Caco-2 (cell line): ENCODE measurements at regions not wholly inside any gene's neighbourhood (a gene's known extent, or its start where the extent isn't known, plus 50 kb on each side); places are given as distances from the start of the nearest gene placed in this dataset.

Experiments
- BruUV-seq: library from RNA; stranded (reverse); fragments of 400-500 nt; replicated peaks from 2 replicates; lab custom pipeline; 2021; lab: Mats Ljungman, UMichigan
- CTCF ChIA-PET: fragments of 300-600 bp; sonication (Branson Sonifier 250); formaldehyde crosslinking; loops from one replicate; lab custom pipeline; 2022; ENCODE audit warnings: antibody characterized with exemption; lab: Charles Lee
- POLR2A ChIA-PET: fragments of 300-600 bp; sonication (Branson Sonifier 250); formaldehyde crosslinking; loops from one replicate; lab custom pipeline; 2022; ENCODE audit warnings: antibody characterized with exemption; lab: Charles Lee
- DNase-seq, 2 experiments: peaks; one replicate each; pipeline versions ENCODE4 v3.0.0 to v3.0.0-alpha.2; 2020 to 2022
- H3K27me3 ChIP-seq: replicated peaks from 2 replicates; pipeline ENCODE4 v1.6.0; 2011; ENCODE audit warnings: low read length; ENCODE audit not compliant: control insufficient read depth, insufficient read depth
- H3K36me3 ChIP-seq: 2 replicates; pipeline ENCODE4 v1.5.1; 2011; ENCODE audit warnings: low read length; ENCODE audit not compliant: control insufficient read depth, insufficient read depth
- H3K4me1 ChIP-seq: fragments of 250-450 bp; sonication (Bioruptor Pico); 2 replicates; pipeline ENCODE4 v1.5.1; 2020; ENCODE audit warnings: mild to moderate bottlenecking
- H3K4me3 ChIP-seq: 2 replicates; pipeline ENCODE4 v1.5.1; 2011; ENCODE audit warnings: low read depth, mild to moderate bottlenecking, control low read depth, low read length
- H3K9me3 ChIP-seq: fragments of 250-450 bp; sonication (Bioruptor Pico); 2 replicates; pipeline ENCODE4 v1.5.1; 2020; ENCODE audit warnings: mild to moderate bottlenecking, moderate library complexity
- H3K27ac Mint-ChIP-seq: one replicate; pipeline ENCODE4 v1.8.0; 2022; ENCODE audit warnings: mixed read lengths; ENCODE audit not compliant: unreplicated experiment
- H3K27me3 Mint-ChIP-seq: one replicate; pipeline ENCODE4 v1.8.0; 2022; ENCODE audit warnings: mixed read lengths; ENCODE audit not compliant: insufficient read depth, unreplicated experiment
- H3K36me3 Mint-ChIP-seq: one replicate; pipeline ENCODE4 v1.8.0; 2022; ENCODE audit warnings: mild to moderate bottlenecking, mixed read lengths; ENCODE audit not compliant: insufficient read depth, unreplicated experiment
- H3K4me1 Mint-ChIP-seq: one replicate; pipeline ENCODE4 v1.8.0; 2022; ENCODE audit warnings: low read depth, mixed read lengths; ENCODE audit not compliant: unreplicated experiment
- H3K4me3 Mint-ChIP-seq: one replicate; pipeline ENCODE4 v1.8.0; 2022; ENCODE audit warnings: mild to moderate bottlenecking, moderate library complexity, mixed read lengths; ENCODE audit not compliant: unreplicated experiment
- H3K9me3 Mint-ChIP-seq: one replicate; pipeline ENCODE4 v1.8.0; 2022; ENCODE audit warnings: mixed read lengths; ENCODE audit not compliant: unreplicated experiment
- intact Hi-C: fragments of 100-400 bp; cut with micrococcal nuclease; formaldehyde crosslinking; loops from one replicate; pipeline ENCODE4 v1.10.0; 2022; ENCODE audit not compliant: unreplicated experiment
- TF ChIP-seq, protein P1 (sequence below), 2 experiments: fragments of 200-600 bp in 1 of 2; IDR thresholded peaks; 1 replicate in 1 of 2; 2 replicates in 1 of 2; pipeline versions ENCODE4 v1.5.1 to v1.8.0; 2011 to 2022; ENCODE audit warnings: antibody characterized with exemption in 1 of 2, control low read depth in 1 of 2, inconsistent platforms in 1 of 2, low read depth in 1 of 2, low read length in 1 of 2, mild to moderate bottlenecking in 1 of 2, moderate library complexity in 1 of 2; ENCODE audit not compliant: insufficient read depth in 1 of 2, severe bottlenecking in 1 of 2, unreplicated experiment in 1 of 2

DNA sequence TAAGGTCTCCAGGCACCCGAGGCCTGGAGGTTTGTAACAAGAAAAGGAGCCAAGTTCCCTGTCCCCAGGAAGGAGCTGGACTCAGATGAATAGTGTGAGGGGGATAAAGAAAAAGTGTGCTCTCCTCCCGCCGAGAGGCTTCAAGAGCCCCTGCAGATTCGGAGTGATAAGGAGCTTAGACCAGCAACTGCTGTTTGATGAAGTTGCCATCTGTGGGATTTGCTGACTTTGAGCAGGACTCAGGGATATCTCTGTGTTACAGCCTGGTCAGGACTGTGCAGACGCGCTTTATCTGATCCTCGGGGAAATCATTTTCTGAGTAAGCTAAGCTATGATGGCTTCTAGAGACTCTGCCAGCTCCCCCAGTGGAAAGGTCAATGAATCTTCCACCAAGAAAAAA, 1017.0 kb downstream of the TBC1D22A start:
- no peak overlapping the region for H3K27ac Mint-ChIP-seq
- H3K9me3 ChIP-seq = no peaks in the 10 kb centered on the region
- H3K27me3 Mint-ChIP-seq = no peaks in the 10 kb centered on the region
- intact Hi-C loops = no loop called here
- no peak overlapping the region for H3K4me3 Mint-ChIP-seq
- H3K4me3 ChIP-seq = no peak overlapping the region
- BruUV-seq = no TSS peak
- no peaks in the 10 kb centered on the region for H3K4me1 Mint-ChIP-seq
- no peak for DNase-seq
- ChIA-PET CTCF (no interaction called here), POLR2A (no interaction called here)
- H3K36me3 ChIP-seq = no peaks in the 10 kb centered on the region; the same call in 1 of the 2 replicates
- no peaks in the 10 kb centered on the region for H3K4me1 ChIP-seq
- H3K27me3 ChIP-seq = no peaks in the 10 kb centered on the region
- TF ChIP-seq, protein P1, sequence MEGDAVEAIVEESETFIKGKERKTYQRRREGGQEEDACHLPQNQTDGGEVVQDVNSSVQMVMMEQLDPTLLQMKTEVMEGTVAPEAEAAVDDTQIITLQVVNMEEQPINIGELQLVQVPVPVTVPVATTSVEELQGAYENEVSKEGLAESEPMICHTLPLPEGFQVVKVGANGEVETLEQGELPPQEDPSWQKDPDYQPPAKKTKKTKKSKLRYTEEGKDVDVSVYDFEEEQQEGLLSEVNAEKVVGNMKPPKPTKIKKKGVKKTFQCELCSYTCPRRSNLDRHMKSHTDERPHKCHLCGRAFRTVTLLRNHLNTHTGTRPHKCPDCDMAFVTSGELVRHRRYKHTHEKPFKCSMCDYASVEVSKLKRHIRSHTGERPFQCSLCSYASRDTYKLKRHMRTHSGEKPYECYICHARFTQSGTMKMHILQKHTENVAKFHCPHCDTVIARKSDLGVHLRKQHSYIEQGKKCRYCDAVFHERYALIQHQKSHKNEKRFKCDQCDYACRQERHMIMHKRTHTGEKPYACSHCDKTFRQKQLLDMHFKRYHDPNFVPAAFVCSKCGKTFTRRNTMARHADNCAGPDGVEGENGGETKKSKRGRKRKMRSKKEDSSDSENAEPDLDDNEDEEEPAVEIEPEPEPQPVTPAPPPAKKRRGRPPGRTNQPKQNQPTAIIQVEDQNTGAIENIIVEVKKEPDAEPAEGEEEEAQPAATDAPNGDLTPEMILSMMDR (IDR thresholded peaks at IDR 0.05; ENCODE audit: insufficient read depth in 1 of 2, low read depth in 1 of 2, low read length in 1 of 2, severe bottlenecking in 1 of 2, unreplicated experiment in 1 of 2) = no peak
- peaks cover 6% of the 10 kb centered on the region for H3K36me3 Mint-ChIP-seq
- H3K9me3 Mint-ChIP-seq = no peaks in the 10 kb centered on the region

DNA sequence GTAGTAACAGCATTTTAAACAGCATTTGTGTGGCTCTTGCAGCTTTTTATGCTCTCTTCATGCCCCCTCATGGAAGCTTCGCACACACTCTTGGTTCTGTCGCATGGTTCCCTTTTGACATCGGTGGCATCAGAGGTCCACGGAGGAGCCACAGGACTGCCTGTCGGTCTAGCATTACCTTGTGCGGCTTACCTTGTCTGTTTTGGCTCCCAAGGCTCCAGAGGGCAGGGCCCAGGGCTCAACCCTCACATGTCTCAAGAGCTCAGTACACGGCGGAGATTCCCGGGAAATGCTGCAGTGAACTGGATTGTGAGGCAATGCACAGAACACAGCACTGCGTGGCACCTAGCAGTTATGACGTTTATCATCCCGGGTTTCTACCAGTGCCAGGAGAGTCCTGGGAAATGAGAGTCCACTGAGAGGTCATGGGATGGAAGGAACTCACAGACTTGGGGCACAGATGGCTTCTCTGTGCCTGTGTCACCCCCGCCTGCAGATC, 1015.8 kb downstream of the TBC1D22A start:
- Histone ChIP-seq H3K9me3 (no peaks in the 10 kb centered on the region), H3K4me3 (no peak overlapping the region), H3K36me3 (no peaks in the 10 kb centered on the region; the same call in 1 of the 2 replicates), H3K4me1 (no peaks in the 10 kb centered on the region), H3K27me3 (no peaks in the 10 kb centered on the region)
- Mint-ChIP-seq H3K4me1 (no peaks in the 10 kb centered on the region), H3K9me3 (no peaks in the 10 kb centered on the region), H3K36me3 (peaks cover 6% of the 10 kb centered on the region), H3K4me3 (no peak overlapping the region), H3K27ac (no peak overlapping the region), H3K27me3 (no peaks in the 10 kb centered on the region)
- DNase-seq = no peak
- intact Hi-C loops = no loop called here
- POLR2A ChIA-PET = no interaction called here
- CTCF ChIA-PET = no interaction called here
- no TSS peak for BruUV-seq
- TF ChIP-seq, protein P1 (IDR thresholded peaks at IDR 0.05; ENCODE audit: insufficient read depth in 1 of 2, low read depth in 1 of 2, low read length in 1 of 2, severe bottlenecking in 1 of 2, unreplicated experiment in 1 of 2) = no peak

DNA sequence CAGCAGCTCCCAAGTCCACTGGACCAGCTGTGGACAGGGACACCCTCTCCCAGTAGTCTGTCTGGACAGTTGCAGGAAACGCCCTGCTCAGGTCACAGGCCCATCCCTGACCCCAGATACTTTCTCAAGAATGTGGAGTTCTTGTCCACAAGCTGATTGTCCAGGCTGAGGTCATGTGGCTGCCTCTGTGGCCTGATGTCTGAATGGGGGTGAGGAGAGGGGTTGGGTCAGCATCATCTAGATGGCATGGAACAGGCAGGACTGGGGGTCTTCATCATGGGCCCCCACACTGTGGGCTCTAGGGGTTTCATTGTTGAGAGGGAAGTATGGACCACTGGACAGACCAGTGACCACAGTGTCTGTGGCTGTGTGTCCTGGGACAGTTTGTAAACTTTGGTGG, 1015.0 kb downstream of the TBC1D22A start:
- TF ChIP-seq, protein P1 (IDR thresholded peaks at IDR 0.05; ENCODE audit: insufficient read depth in 1 of 2, low read depth in 1 of 2, low read length in 1 of 2, severe bottlenecking in 1 of 2, unreplicated experiment in 1 of 2) = no peak
- Mint-ChIP-seq H3K4me1 (no peaks in the 10 kb centered on the region), H3K4me3 (no peak overlapping the region), H3K9me3 (no peaks in the 10 kb centered on the region), H3K27me3 (no peaks in the 10 kb centered on the region), H3K36me3 (peaks cover 6% of the 10 kb centered on the region), H3K27ac (no peak overlapping the region)
- POLR2A ChIA-PET = no interaction called here
- CTCF ChIA-PET = no interaction called here
- Histone ChIP-seq H3K4me3 (no peak overlapping the region), H3K36me3 (no peaks in the 10 kb centered on the region; the same call in 1 of the 2 replicates), H3K27me3 (no peaks in the 10 kb centered on the region), H3K4me1 (no peaks in the 10 kb centered on the region), H3K9me3 (no peaks in the 10 kb centered on the region)
- no TSS peak for BruUV-seq
- intact Hi-C loops = no loop called here
- DNase-seq = no peak
